IMR-90 (cell line): ENCODE measurements at regions not wholly inside any gene's neighbourhood (a gene's known extent, or its start where the extent isn't known, plus 50 kb on each side); places are given as distances from the start of the nearest gene placed in this dataset.

Source experiments
- ATAC-seq: fragments of 200-7000 bp; cut with Tn5 transposase; 2 replicates; pipeline ENCODE4 v1.9.1; 2020; ENCODE audit warnings: low read depth, mild to moderate bottlenecking, moderate library complexity
- BruUV-seq: library from RNA; stranded (reverse); fragments of 400-500 nt; replicated peaks from 2 replicates; lab custom pipeline; 2021; lab: Mats Ljungman, UMichigan
- CTCF ChIA-PET: fragments of 300-600 bp; formaldehyde crosslinking; extraction: SDS; loops from one replicate; lab custom pipeline; 2021; ENCODE audit warnings: antibody characterized with exemption; lab: Yijun Ruan, JAX
- POLR2A ChIA-PET: fragments of 300-600 bp; sonication (Branson Sonifier 250); formaldehyde crosslinking; loops from one replicate; lab custom pipeline; 2022; ENCODE audit warnings: antibody characterized with exemption; ENCODE audit not compliant: unreplicated experiment; lab: Charles Lee
- DNase-seq: peaks from one replicate; pipeline ENCODE4 v3.0.0; 2013
- H2AFZ ChIP-seq: replicated peaks from 2 replicates; pipeline ENCODE3; 2013; ENCODE audit warnings: low read length, mild to moderate bottlenecking; ENCODE audit not compliant: poor library complexity
- H2AK5ac ChIP-seq: 2 replicates; pipeline ENCODE4 v1.6.1; 2013; ENCODE audit warnings: low read depth, low read length, inconsistent platforms
- H2AK9ac ChIP-seq: replicated peaks from 2 replicates; pipeline ENCODE3; 2013; ENCODE audit warnings: mild to moderate bottlenecking, low read depth, low read length, moderate library complexity; ENCODE audit not compliant: poor library complexity
- H2BK120ac ChIP-seq: 2 replicates; pipeline ENCODE4 v1.6.1; 2013; ENCODE audit warnings: low read depth, low read length, inconsistent platforms
- H2BK15ac ChIP-seq: 3 replicates; pipeline ENCODE4 v1.6.1; 2013; ENCODE audit warnings: low read depth, low read length, inconsistent platforms
- H2BK20ac ChIP-seq: 2 replicates; pipeline ENCODE4 v1.6.1; 2013; ENCODE audit warnings: low read depth, mild to moderate bottlenecking, inconsistent platforms, low read length, moderate library complexity
- H2BK5ac ChIP-seq: 2 replicates; pipeline ENCODE4 v1.6.1; 2013; ENCODE audit warnings: mild to moderate bottlenecking, low read depth, low read length, inconsistent platforms; ENCODE audit not compliant: poor library complexity, severe bottlenecking
- H3K14ac ChIP-seq: replicated peaks from 2 replicates; pipeline ENCODE4 v1.6.1; 2013; ENCODE audit warnings: low read depth, low read length, inconsistent platforms
- H3K18ac ChIP-seq: 2 replicates; pipeline ENCODE4 v1.6.1; 2013; ENCODE audit warnings: low read depth, low read length, control low read depth
- H3K23ac ChIP-seq: 2 replicates; pipeline ENCODE4 v1.6.1; 2013; ENCODE audit warnings: low read depth, low read length, inconsistent platforms
- H3K27ac ChIP-seq: 2 replicates; pipeline ENCODE4 v1.5.1; 2013; ENCODE audit warnings: mild to moderate bottlenecking, control low read depth, low read length; ENCODE audit not compliant: insufficient read depth
- H3K27me3 ChIP-seq: 2 replicates; pipeline ENCODE4 v1.6.1; 2013; ENCODE audit warnings: low read length; ENCODE audit not compliant: control insufficient read depth, insufficient read depth
- H3K36me3 ChIP-seq: 2 replicates; pipeline ENCODE4 v1.6.1; 2013; ENCODE audit warnings: low read length, mixed read lengths; ENCODE audit not compliant: control insufficient read depth, insufficient read depth
- H3K4ac ChIP-seq: 2 replicates; pipeline ENCODE4 v1.6.1; 2013; ENCODE audit warnings: low read depth, low read length, inconsistent platforms
- H3K4me1 ChIP-seq: 2 replicates; pipeline ENCODE4 v1.6.1; 2013; ENCODE audit warnings: low read length, mixed read lengths; ENCODE audit not compliant: control insufficient read depth, insufficient read depth
- H3K4me2 ChIP-seq: 2 replicates; pipeline ENCODE4 v1.6.1; 2013; ENCODE audit warnings: low read depth, mild to moderate bottlenecking, control low read depth, low read length, moderate library complexity
- H3K4me3 ChIP-seq: 2 replicates; pipeline ENCODE4 v1.5.1; 2013; ENCODE audit warnings: low read depth, mild to moderate bottlenecking, control low read depth, low read length, moderate library complexity; ENCODE audit not compliant: insufficient read depth
- H3K56ac ChIP-seq: 2 replicates; pipeline ENCODE4 v1.6.1; 2013; ENCODE audit warnings: low read length, inconsistent platforms; ENCODE audit not compliant: insufficient read depth; ENCODE audit errors: extremely low read depth
- H3K79me1 ChIP-seq, 2 experiments: 2 replicates each; pipeline ENCODE4 v1.6.1; 2013; ENCODE audit warnings: low read length in 2 of 2, inconsistent platforms in 1 of 2, low read depth in 1 of 2
- H3K9ac ChIP-seq: 2 replicates; pipeline ENCODE4 v1.6.1; 2013; ENCODE audit warnings: low read depth, low read length, control low read depth
- H3K9me1 ChIP-seq: 2 replicates; pipeline ENCODE4 v1.6.1; 2013; ENCODE audit warnings: low read length, inconsistent platforms; ENCODE audit not compliant: insufficient read depth
- H3K9me3 ChIP-seq: 2 replicates; pipeline ENCODE4 v1.6.1; 2013; ENCODE audit warnings: low read length; ENCODE audit not compliant: control insufficient read depth, insufficient read depth
- H4K20me1 ChIP-seq: 2 replicates; pipeline ENCODE4 v1.6.1; 2013; ENCODE audit warnings: low read length, inconsistent platforms; ENCODE audit not compliant: insufficient read depth
- H4K5ac ChIP-seq: 2 replicates; pipeline ENCODE4 v1.6.1; 2013; ENCODE audit warnings: mild to moderate bottlenecking, low read depth, low read length, control low read depth
- H4K8ac ChIP-seq, 2 experiments: 2 replicates each; pipeline ENCODE4 v1.6.1; 2013; ENCODE audit warnings: low read depth in 2 of 2, low read length in 2 of 2, control low read depth in 1 of 2, inconsistent platforms in 1 of 2
- H4K91ac ChIP-seq: 2 replicates; pipeline ENCODE4 v1.6.1; 2013; ENCODE audit warnings: low read depth, low read length, inconsistent platforms; ENCODE audit not compliant: insufficient read depth
- BHLHE40 ChIP-seq: fragments of 150-350 bp; IDR thresholded peaks from 2 replicates; pipeline ENCODE4 v1.6.1; 2016; ENCODE audit warnings: mild to moderate bottlenecking, low read depth, low read length
- FOS ChIP-seq: fragments of 150-350 bp; IDR thresholded peaks from 2 replicates; pipeline ENCODE4 v1.6.1; 2016; ENCODE audit warnings: low read depth, low read length
- MAZ ChIP-seq: IDR thresholded peaks from 2 replicates; pipeline ENCODE4 v1.6.1; 2012; ENCODE audit warnings: low read depth, mild to moderate bottlenecking, low read length, improper control_type of control experiment, moderate library complexity, borderline replicate concordance
- POLR2A ChIP-seq: IDR thresholded peaks from 2 replicates; pipeline ENCODE4 v1.6.1; 2012; ENCODE audit warnings: mild to moderate bottlenecking, low read depth, low read length
- RCOR1 ChIP-seq: IDR thresholded peaks from 2 replicates; pipeline ENCODE4 v1.6.1; 2012; ENCODE audit warnings: mild to moderate bottlenecking, low read length, improper control_type of control experiment; ENCODE audit not compliant: insufficient replicate concordance
- dilution Hi-C: fragments of 300-500 bp; cut with HindIII; formaldehyde crosslinking; loops from one replicate; pipeline ENCODE4 v1.14.3; 2018; ENCODE audit warnings: low sequenced_read_pairs; ENCODE audit not compliant: unreplicated experiment
- in situ Hi-C: fragments of 300-500 bp; cut with MboI; formaldehyde crosslinking; loops from 3 replicates; pipeline ENCODE4 v1.14.3; 2019; ENCODE audit warnings: low sequenced_read_pairs, inconsistent platforms, mixed read lengths
- intact Hi-C: fragments of 100-400 bp; cut with micrococcal nuclease; formaldehyde crosslinking; loops from 2 replicates; pipeline ENCODE4 v1.10.0; 2022

DNA sequence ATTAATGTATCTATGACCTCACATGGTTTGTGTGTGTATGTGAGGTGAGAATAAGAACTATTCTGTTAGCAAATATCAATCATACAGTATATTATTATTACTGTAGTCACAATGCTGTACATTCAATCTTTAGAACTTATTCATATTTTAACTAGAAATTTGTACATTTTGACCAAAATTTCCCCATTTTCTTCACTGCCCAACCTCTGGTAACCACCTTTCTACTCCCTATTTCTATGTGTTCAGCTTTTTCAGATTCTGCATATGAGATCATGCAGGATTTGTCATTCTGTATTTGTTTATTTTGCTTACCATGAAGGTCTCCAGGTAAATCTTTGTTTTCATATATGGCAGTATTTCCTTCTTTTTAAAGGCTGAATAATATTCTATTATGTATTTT lies 607.9 kb downstream of the SLCO4C1 start:
- intact Hi-C loops (no loop called here), dilution Hi-C loops (no loop called here), in situ Hi-C loops (no loop called here)
- CTCF ChIA-PET, result interaction anchor here (1.4 kb wide), 1 partner anchor 9 kb away, joined by 3 read pairs; no protein-coding TSS in a partner anchor
- H3K14ac ChIP-seq, result no peak overlapping the region
- H2BK20ac ChIP-seq, result no peak overlapping the region
- no peak for DNase-seq
- TF ChIP-seq FOS (no peak), BHLHE40 (no peak), RCOR1 (no peak), POLR2A (no peak), MAZ (no peak)
- no peak overlapping the region for H2BK120ac ChIP-seq
- H3K79me1 ChIP-seq, result no peaks in the 10 kb centered on the region
- ATAC-seq, result no peak
- H4K91ac ChIP-seq, result no peak overlapping the region
- no peaks in the 10 kb centered on the region for H3K27me3 ChIP-seq
- no peak overlapping the region for H3K23ac ChIP-seq
- H4K5ac ChIP-seq, result no peak overlapping the region
- no peak overlapping the region for H3K4ac ChIP-seq
- no peaks in the 10 kb centered on the region for H3K9me1 ChIP-seq
- no peak overlapping the region for H3K18ac ChIP-seq
- H2AK5ac ChIP-seq, result no peak overlapping the region
- H3K9ac ChIP-seq, result no peak overlapping the region
- no TSS peak for BruUV-seq
- H4K8ac ChIP-seq, result no peak overlapping the region
- no peaks in the 10 kb centered on the region for H3K36me3 ChIP-seq
- H2AK9ac ChIP-seq, result no peak overlapping the region
- no peaks in the 10 kb centered on the region for H4K20me1 ChIP-seq
- H3K4me2 ChIP-seq, result no peak overlapping the region
- H3K27ac ChIP-seq, result no peak overlapping the region
- H3K4me1 ChIP-seq, result no peaks in the 10 kb centered on the region
- no peak overlapping the region for H3K4me3 ChIP-seq
- H2BK5ac ChIP-seq, result no peak overlapping the region
- no peak overlapping the region for H3K56ac ChIP-seq
- no peak overlapping the region for H2AFZ ChIP-seq
- H2BK15ac ChIP-seq, result no peak overlapping the region
- POLR2A ChIA-PET, result no interaction called here
- 0 out of 2 replicates have a peak, but pooled peaks cover 1% of the 10 kb centered on the region for H3K9me3 ChIP-seq
